ENCODE measurements at regions not wholly inside any gene's neighbourhood (a gene's known extent, or its start where the extent isn't known, plus 50 kb on each side); places are given as distances from the start of the nearest gene placed in this dataset.

DNA sequence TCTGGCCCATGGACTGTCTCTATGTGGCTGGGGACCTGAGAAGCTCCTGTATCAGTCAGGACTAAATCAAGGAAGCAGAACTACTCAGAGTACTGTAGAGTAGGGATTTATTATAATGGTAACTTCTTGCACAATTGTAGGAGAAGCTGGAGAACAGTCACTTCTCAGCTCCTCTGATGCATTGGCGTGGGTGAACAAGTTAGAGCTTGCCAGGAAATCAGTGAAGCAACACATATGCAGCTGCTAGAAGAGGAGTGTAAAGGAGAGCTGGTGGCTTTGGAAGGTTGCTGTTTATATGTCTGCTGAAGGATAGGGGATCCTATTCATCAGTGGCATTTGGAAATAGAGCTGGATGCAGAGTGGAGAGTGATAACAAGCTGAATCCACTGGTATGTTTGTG, 215.5 kb upstream of the CWC22 start:
- peak in 2 of 3 donors; percentile 40 to 55 for DNase-seq

GRCh38 chr2:180219491-180219890, 212.4 kb upstream of the CWC22 start:
- DNase-seq: peak in 2 of 3 donors; percentile 25 to 41

GRCh38 chr2:180208841-180209240, 201.7 kb upstream of the CWC22 start:
- DNase-seq: peak in 1 of 3 donors; percentile 39

GRCh38 chr2:180205621-180206235, 198.6 kb upstream of the CWC22 start:
- no peak for DNase-seq

GRCh38 chr2:180203972-180204371, 196.9 kb upstream of the CWC22 start:
- no peak for DNase-seq

DNA sequence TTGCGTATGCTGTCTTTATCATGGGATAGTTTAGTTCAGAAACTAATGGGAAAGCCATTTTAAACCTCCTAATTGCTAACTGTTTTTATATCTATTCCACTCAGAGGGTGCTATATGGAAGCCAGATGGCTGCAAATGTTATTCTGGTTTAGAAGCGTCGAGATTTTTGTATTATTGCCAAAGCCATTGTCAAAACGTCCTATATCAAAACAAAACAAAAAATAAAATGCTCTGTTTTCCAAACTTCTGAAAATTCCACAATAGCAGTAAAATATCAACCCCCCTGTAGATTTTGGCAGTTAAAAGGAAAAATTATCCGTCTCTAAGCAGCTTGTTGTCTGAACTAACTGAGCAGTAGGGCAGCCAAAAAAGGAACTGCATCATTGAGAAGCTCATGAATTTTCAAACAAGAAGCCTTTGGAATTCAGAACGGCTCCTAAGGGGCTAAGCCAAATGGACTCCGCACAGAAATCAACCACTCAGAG, 195.4 kb upstream of the CWC22 start:
- DNase-seq: peak; percentile 35 to 87 (median 68)

- DNase-seq: no peak
These were observed 189.4 kb upstream of the CWC22 start for GRCh38 chr2:180196419-180196977.

DNA sequence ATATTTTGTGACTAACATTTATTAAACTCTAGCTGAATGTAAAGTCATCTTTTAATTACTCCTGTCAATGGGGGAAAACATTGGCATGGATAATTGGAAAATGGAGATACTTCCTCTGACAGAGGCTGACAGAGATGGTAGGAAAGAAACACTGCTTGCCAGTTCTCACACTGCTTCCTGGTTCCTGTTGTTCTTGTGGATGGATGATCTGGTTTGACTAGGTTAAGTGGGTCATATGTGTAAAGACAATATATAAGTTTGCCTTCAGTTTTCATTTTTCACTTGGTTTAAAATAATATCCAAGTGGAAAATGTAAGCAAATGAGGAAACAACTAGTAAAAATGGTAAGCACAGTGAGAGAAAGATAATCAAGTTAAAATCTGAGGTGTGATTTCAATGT, 188.8 kb upstream of the CWC22 start:
- no peak for DNase-seq

GRCh38 chr2:180191432-180192124, 184.5 kb upstream of the CWC22 start:
- DNase-seq: no peak

- no peak for DNase-seq
These were observed 183.8 kb upstream of the CWC22 start for GRCh38 chr2:180190851-180191250.

- no peak for DNase-seq
These were observed 180.5 kb upstream of the CWC22 start for GRCh38 chr2:180187611-180188010.

DNA sequence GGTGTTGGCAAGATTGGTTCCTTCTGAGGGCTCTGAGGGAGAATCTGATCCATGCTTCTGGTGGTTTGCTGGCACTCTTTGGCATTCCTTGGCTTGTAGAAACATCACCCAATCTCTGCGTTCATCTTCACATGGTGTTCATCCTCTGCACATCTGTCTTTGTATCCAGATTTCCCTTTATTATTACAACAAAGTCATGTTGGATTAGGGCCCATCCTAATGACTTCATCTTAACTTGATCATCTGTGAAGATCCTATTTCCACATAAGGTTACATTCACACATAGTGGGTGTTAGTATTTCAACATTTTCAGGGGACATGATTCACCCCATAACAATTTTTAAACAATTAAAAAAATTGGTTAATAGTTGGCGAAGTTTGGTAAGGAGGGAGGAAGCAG, 177.4 kb upstream of the CWC22 start:
- no peak for DNase-seq

- DNase-seq: no peak
These were observed 173.4 kb upstream of the CWC22 start for GRCh38 chr2:180180511-180180910.

GRCh38 chr2:180177534-180177933, 170.4 kb upstream of the CWC22 start:
- DNase-seq: no peak

DNA sequence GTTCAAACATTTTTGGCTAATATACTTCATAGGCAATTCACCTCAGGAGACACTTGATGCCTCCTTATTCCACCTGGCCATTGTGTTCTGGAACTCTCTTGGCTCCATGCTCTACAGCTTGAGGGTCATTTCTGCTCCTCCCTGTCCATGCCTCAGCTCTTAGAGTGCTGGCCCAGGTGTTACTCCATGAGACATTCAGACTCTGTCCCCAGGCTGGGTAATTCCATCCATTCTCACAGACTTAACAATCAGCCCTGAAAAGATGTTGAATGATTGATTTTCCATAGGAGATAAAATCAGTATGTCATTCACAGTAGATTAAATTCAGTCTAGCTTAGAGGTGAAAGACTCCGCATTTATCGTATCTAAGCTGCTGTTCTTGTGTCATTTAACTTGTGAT, 168.6 kb upstream of the CWC22 start:
- DNase-seq: no peak

DNA sequence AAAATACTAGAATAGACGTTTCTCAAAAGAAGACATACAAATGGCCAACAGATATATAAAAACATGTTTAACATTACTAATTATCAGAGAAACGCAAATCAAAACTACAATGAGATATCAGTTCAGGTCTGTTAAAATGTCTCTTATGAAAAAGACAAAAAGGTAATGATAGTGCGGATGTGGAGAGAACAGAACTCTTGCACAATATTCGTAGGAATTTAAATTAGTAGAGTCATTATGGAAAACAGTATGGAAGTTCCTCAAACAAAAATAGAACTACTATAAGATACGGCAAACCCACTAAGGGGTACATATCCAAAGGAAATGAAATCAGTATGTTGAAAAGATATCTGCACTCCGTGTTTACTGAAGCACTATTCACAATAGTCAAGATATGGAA, 167.5 kb upstream of the CWC22 start:
- no peak for DNase-seq

- no peak for DNase-seq
These were observed 162.4 kb upstream of the CWC22 start for GRCh38 chr2:180169474-180169873.

DNA sequence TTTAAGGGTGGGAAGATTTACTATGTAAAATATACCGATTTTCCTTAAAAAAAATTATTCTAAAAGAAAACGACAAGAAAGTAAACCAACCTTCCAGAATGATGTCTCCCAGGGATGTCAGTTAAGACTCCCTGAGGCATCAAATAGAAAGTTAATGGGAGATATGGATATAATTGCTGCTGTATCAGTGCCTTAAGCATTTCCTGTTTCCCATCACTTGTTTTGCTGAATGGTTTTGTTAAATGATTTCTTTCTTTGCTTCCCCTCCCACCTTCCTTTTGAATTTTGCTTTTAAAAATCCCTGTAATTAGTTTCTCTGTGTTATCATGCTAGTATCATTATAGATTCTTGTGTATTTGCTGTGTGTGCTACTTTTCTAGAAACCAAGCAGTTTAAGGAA, 154.3 kb upstream of the CWC22 start:
- no peak for DNase-seq

DNA sequence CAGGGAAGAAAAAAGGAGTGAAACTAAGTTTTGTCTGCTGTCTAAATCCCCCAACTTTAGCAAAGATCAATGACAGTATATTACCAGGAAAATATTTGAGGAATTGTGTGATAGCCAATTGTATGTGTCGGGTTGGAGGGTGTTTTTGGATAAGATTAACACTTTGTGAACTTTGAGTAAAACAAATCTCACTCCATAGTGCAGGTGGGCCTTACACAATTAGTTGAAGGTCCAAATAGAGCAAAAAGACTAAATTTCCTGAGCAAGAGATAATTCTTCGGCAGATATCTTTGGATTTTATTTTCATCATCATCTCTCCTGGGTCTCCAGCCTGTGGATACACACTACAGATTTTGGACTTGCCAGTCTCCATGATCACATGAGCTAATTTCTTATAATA, 152.8 kb upstream of the CWC22 start:
- DNase-seq: no peak

DNA sequence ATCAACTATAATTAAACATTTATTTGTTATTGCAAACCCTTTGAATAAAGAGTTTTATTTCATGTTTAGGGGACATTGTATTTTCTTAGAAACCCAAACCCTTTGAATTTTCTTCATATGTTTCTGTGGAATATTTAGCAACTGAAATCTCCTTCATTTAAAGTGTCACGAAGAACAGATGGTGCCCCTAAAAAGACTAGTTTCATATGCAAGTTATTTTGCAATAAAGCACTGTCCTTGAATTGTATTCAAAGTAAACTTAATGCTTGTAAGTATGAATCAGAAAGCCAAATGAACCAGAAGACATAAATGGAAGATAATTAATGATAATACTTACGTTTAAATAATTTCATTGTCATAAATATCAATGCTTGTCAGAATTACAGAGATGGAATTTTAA, 151.9 kb upstream of the CWC22 start:
- DNase-seq: no peak

DNA sequence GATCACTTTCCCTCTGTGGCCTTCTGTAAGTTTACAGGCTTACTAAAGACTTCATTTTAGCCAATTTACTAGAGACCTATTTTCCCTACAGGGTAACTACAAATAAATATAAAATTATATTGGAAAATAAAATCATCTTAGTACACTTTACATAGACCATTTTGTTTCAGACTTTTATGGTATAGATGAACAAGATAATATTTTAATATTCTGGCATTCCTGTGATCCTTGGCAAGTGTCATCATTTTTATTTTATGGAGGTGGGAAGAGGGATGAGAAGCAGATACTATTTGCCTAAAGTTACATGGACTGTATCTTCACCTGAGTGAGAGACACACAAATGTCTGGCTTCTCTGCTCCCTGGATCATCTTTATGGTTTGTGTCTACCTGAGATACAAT, 149.6 kb upstream of the CWC22 start:
- no peak for DNase-seq

GRCh38 chr2:180150606-180151005, 143.5 kb upstream of the CWC22 start:
- no peak for DNase-seq

GRCh38 chr2:180146541-180146940, 139.4 kb upstream of the CWC22 start:
- DNase-seq: no peak
